ENCODE measurements at regions not wholly inside any gene's neighbourhood (a gene's known extent, or its start where the extent isn't known, plus 50 kb on each side); places are given as distances from the start of the nearest gene placed in this dataset.

DNA sequence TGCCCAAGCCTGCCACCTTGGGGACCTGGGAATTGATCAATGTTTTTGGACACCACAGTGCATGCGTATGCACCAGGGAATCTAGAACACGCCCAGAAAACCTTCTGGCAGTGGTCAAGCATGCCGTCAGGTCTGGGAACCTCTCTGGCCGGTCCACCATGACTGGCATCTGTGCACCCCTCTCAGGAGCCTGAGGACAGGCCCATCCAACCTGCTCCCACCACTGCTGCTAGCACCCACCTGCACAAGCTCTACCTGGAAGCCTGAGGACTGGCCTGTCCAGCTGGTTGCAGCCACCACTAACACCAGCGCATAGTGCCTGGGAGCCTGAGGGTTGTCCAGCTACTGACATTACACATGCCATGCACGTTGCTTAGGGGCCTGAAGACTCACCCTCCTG lies 162.1 kb upstream of the GALNTL6 start:
- no peaks in the 10 kb centered on the region for H3K9me2 ChIP-seq (replicated peaks; ENCODE audit: low read length)
- ATAC-seq: no peak
- TF ChIP-seq EZH2 (IDR thresholded peaks at IDR 0.05; ENCODE audit: low read length, unreplicated experiment) (no peak), EZH2phosphoT487 (IDR thresholded peaks at IDR 0.05; ENCODE audit: borderline replicate concordance, low read length) (no peak), CTCF (conservative IDR thresholded peaks at IDR 0.05; ENCODE audit: low read depth, low read length) (no peak)
- no peaks in the 10 kb centered on the region for H3K9me3 ChIP-seq (ENCODE audit: low read length)
- H3K4me3 ChIP-seq (ENCODE audit: low read length): no peak overlapping the region
- H2AFZ ChIP-seq (ENCODE audit: low read length): no peak overlapping the region
- no peaks in the 10 kb centered on the region for H4K20me1 ChIP-seq (ENCODE audit: low read length)
- no TSS peak for BruUV-seq (replicated peaks)
- no peak for DNase-seq
- H3K4me1 ChIP-seq (ENCODE audit: insufficient read depth, low read length): no peaks in the 10 kb centered on the region
- intact Hi-C loops (cut with micrococcal nuclease): no loop called here
- CTCF ChIA-PET: no interaction called here
- no peaks in the 10 kb centered on the region for H3K36me3 ChIP-seq (ENCODE audit: low read depth, low read length)
- no peak overlapping the region for H3K4me2 ChIP-seq (ENCODE audit: low read length)
- H3K79me2 ChIP-seq (ENCODE audit: low read length): no peaks in the 10 kb centered on the region
- no peaks in the 10 kb centered on the region for H3K27me3 ChIP-seq (ENCODE audit: low read length)
- no peaks in the 10 kb centered on the region for H3F3A ChIP-seq (ENCODE audit: low read length, unreplicated experiment)
- no peak overlapping the region for H3K9ac ChIP-seq (ENCODE audit: low read length)
- H3K27ac ChIP-seq (ENCODE audit: low read length): no peak overlapping the region
- POLR2A ChIA-PET (ENCODE audit: unreplicated experiment): no interaction called here

GRCh38 chr4:171650543-171650942 lies 162.7 kb upstream of the GALNTL6 start:
- H3K79me2 ChIP-seq (ENCODE audit: low read length): no peaks in the 10 kb centered on the region
- no peaks in the 10 kb centered on the region for H3K4me1 ChIP-seq (ENCODE audit: insufficient read depth, low read length)
- no peak overlapping the region for H3K4me2 ChIP-seq (ENCODE audit: low read length)
- no peak overlapping the region for H3K27ac ChIP-seq (ENCODE audit: low read length)
- no peak for DNase-seq
- no peaks in the 10 kb centered on the region for H3K9me2 ChIP-seq (replicated peaks; ENCODE audit: low read length)
- no peak overlapping the region for H3K4me3 ChIP-seq (ENCODE audit: low read length)
- no peaks in the 10 kb centered on the region for H3K27me3 ChIP-seq (ENCODE audit: low read length)
- no peak overlapping the region for H3K9ac ChIP-seq (ENCODE audit: low read length)
- H3F3A ChIP-seq (ENCODE audit: low read length, unreplicated experiment): no peaks in the 10 kb centered on the region
- TF ChIP-seq EZH2 (IDR thresholded peaks at IDR 0.05; ENCODE audit: low read length, unreplicated experiment) (no peak), EZH2phosphoT487 (IDR thresholded peaks at IDR 0.05; ENCODE audit: borderline replicate concordance, low read length) (no peak), CTCF (conservative IDR thresholded peaks at IDR 0.05; ENCODE audit: low read depth, low read length) (no peak)
- H3K36me3 ChIP-seq (ENCODE audit: low read depth, low read length): no peaks in the 10 kb centered on the region
- no TSS peak for BruUV-seq (replicated peaks)
- H3K9me3 ChIP-seq (ENCODE audit: low read length): no peaks in the 10 kb centered on the region
- intact Hi-C loops (cut with micrococcal nuclease): no loop called here
- CTCF ChIA-PET: no interaction called here
- H4K20me1 ChIP-seq (ENCODE audit: low read length): no peaks in the 10 kb centered on the region
- no peak for ATAC-seq
- POLR2A ChIA-PET (ENCODE audit: unreplicated experiment): no interaction called here
- H2AFZ ChIP-seq (ENCODE audit: low read length): no peak overlapping the region

- intact Hi-C loops (cut with micrococcal nuclease): no loop called here
- Histone ChIP-seq H3K27ac (ENCODE audit: low read length) (no peak overlapping the region), H4K20me1 (ENCODE audit: low read length) (no peaks in the 10 kb centered on the region), H3F3A (ENCODE audit: low read length, unreplicated experiment) (no peaks in the 10 kb centered on the region), H3K36me3 (ENCODE audit: low read depth, low read length) (no peaks in the 10 kb centered on the region), H2AFZ (ENCODE audit: low read length) (no peak overlapping the region), H3K27me3 (ENCODE audit: low read length) (no peaks in the 10 kb centered on the region), H3K4me2 (ENCODE audit: low read length) (no peak overlapping the region), H3K9me2 (replicated peaks; ENCODE audit: low read length) (no peaks in the 10 kb centered on the region), H3K9ac (ENCODE audit: low read length) (no peak overlapping the region), H3K9me3 (ENCODE audit: low read length) (no peaks in the 10 kb centered on the region), H3K79me2 (ENCODE audit: low read length) (no peaks in the 10 kb centered on the region), H3K4me1 (ENCODE audit: insufficient read depth, low read length) (no peaks in the 10 kb centered on the region), H3K4me3 (ENCODE audit: low read length) (no peak overlapping the region)
- BruUV-seq (replicated peaks): no TSS peak
- CTCF ChIA-PET: no interaction called here
- no peak for TF ChIP-seq EZH2 (IDR thresholded peaks at IDR 0.05; ENCODE audit: low read length, unreplicated experiment)
- no peak for TF ChIP-seq EZH2phosphoT487 (IDR thresholded peaks at IDR 0.05; ENCODE audit: borderline replicate concordance, low read length)
- no peak for TF ChIP-seq CTCF (conservative IDR thresholded peaks at IDR 0.05; ENCODE audit: low read depth, low read length)
- POLR2A ChIA-PET (ENCODE audit: unreplicated experiment): no interaction called here
- DNase-seq (no peak), ATAC-seq (no peak)
Observed at GRCh38 chr4:171648926-171649325, 164.3 kb upstream of the GALNTL6 start.
